ENCODE measurements at regions not wholly inside any gene's neighbourhood (a gene's known extent, or its start where the extent isn't known, plus 50 kb on each side); places are given as distances from the start of the nearest gene placed in this dataset.

DNA sequence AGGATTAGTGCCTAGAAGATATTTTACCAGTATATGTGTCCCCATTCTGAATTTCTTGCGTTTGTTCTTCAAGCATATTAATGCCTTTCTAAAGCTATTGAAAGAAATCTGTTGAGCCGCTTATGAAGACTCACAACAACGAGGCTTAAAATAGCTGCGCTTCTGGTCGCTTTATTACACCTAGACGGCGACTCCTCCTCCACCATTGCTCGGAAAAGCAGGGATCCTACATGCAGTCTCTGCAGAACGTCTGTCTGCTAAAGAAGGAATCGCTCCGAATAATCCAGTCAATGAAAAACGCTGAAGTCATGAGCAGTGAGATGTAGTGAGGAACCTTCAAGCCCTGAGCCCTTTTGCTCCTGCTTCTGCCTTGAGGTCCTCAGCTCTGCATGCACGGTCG is 94.8 kb upstream of the ZNF516 start:
- Histone ChIP-seq H2AFZ (ENCODE audit: low read depth, low read length, poor library complexity, severe bottlenecking) (no peak overlapping the region), H4K20me1 (ENCODE audit: insufficient read depth) (no peaks in the 10 kb centered on the region), H3K9me2 (ENCODE audit: insufficient read depth) (no peaks in the 10 kb centered on the region), H3K9me3 (ENCODE audit: control insufficient read depth in 1 of 2, insufficient read depth in 1 of 2, low read depth in 1 of 2, low read length in 2 of 2) (no peaks in the 10 kb centered on the region), H3K79me2 (ENCODE audit: insufficient read depth, low read length) (no peaks in the 10 kb centered on the region), H3K36me3 (ENCODE audit: control insufficient read depth in 1 of 2, insufficient read depth in 2 of 2, low read length in 2 of 2) (no peaks in the 10 kb centered on the region), H3K4me2 (ENCODE audit: low read length) (no peak overlapping the region), H3K4me1 (ENCODE audit: control insufficient read depth in 1 of 2, insufficient read depth in 2 of 2, low read length in 2 of 2) (no peaks in the 10 kb centered on the region), H3K4me3 (replicated peaks in 1 of 2; ENCODE audit: low read depth in 1 of 2, low read length in 2 of 2) (no peak overlapping the region), H3K9ac (ENCODE audit: low read length) (no peak overlapping the region), H3K27me3 (ENCODE audit: insufficient read depth, low read length) (peaks cover 41% of the 10 kb centered on the region), H3K27ac (ENCODE audit: low read depth, low read length) (no peak overlapping the region)
- intact Hi-C loops (cut with micrococcal nuclease) = no loop called here
- no peak for DNase-seq (ENCODE audit: low read depth, low spot score)
- no TSS peak for BruUV-seq (replicated peaks)
- ChIA-PET POLR2A (no interaction called here), RAD21 (ENCODE audit: low non-redundant PET in 1 of 2, low total read pairs in 2 of 2, uncharacterized antibody in 2 of 2, unreplicated experiment in 2 of 2) (no interaction called here), CTCF (no interaction called here)
- no peak for TF ChIP-seq SIN3A (IDR thresholded peaks at IDR 0.05; ENCODE audit: low read depth)
- TF ChIP-seq YY1 (IDR thresholded peaks at IDR 0.05; ENCODE audit: extremely low read depth, insufficient replicate concordance, low read depth, low read length) = no peak
- no peak for TF ChIP-seq FOSL1 (IDR thresholded peaks at IDR 0.05; ENCODE audit: low read depth)
- TF ChIP-seq, protein P1, sequence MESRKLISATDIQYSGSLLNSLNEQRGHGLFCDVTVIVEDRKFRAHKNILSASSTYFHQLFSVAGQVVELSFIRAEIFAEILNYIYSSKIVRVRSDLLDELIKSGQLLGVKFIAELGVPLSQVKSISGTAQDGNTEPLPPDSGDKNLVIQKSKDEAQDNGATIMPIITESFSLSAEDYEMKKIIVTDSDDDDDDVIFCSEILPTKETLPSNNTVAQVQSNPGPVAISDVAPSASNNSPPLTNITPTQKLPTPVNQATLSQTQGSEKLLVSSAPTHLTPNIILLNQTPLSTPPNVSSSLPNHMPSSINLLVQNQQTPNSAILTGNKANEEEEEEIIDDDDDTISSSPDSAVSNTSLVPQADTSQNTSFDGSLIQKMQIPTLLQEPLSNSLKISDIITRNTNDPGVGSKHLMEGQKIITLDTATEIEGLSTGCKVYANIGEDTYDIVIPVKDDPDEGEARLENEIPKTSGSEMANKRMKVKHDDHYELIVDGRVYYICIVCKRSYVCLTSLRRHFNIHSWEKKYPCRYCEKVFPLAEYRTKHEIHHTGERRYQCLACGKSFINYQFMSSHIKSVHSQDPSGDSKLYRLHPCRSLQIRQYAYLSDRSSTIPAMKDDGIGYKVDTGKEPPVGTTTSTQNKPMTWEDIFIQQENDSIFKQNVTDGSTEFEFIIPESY (IDR thresholded peaks at IDR 0.05; ENCODE audit: extremely low read depth, insufficient replicate concordance, low read length) = no peak
- TF ChIP-seq RAD21 (IDR thresholded peaks at IDR 0.05; ENCODE audit: low read depth) = no peak
- TF ChIP-seq POLR2A (IDR thresholded peaks at IDR 0.05; ENCODE audit: borderline replicate concordance, extremely low read depth, insufficient read depth, insufficient read length) = no peak
- no peak for TF ChIP-seq CEBPB (IDR thresholded peaks at IDR 0.05; ENCODE audit: low read depth)
- no peak for TF ChIP-seq TCF7L2 (IDR thresholded peaks at IDR 0.05; ENCODE audit: borderline replicate concordance, extremely low read depth, insufficient read depth, insufficient read length)
- no peak for TF ChIP-seq SP1 (IDR thresholded peaks at IDR 0.05; ENCODE audit: low read depth)
- no peak for TF ChIP-seq EZH2 (IDR thresholded peaks at IDR 0.05)
- no peak for TF ChIP-seq ELF1 (IDR thresholded peaks at IDR 0.05; ENCODE audit: borderline replicate concordance, low read depth)
- TF ChIP-seq POLR2AphosphoS5 (IDR thresholded peaks at IDR 0.05; ENCODE audit: low read depth, low read length) = no peak
- TF ChIP-seq, protein P2, sequence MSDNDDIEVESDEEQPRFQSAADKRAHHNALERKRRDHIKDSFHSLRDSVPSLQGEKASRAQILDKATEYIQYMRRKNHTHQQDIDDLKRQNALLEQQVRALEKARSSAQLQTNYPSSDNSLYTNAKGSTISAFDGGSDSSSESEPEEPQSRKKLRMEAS (IDR thresholded peaks at IDR 0.05) = no peak
- TF ChIP-seq SRF (IDR thresholded peaks at IDR 0.05; ENCODE audit: low read depth) = no peak
- TF ChIP-seq JUND (IDR thresholded peaks at IDR 0.05) = no peak
- no peak for ATAC-seq

Data from HCT116 (cell line).